KMS-11 (cell line): ENCODE measurements at regions not wholly inside any gene's neighbourhood (a gene's known extent, or its start where the extent isn't known, plus 50 kb on each side); places are given as distances from the start of the nearest gene placed in this dataset.

ENCODE experiments used
- H2AFZ ChIP-seq: fragments of 200-600 bp; sonication (generic); 2 replicates; pipeline ENCODE4 v1.6.1; 2016; ENCODE audit warnings: antibody characterized with exemption, mixed run types, low read depth
- H3K27ac ChIP-seq: fragments of 200-600 bp; sonication (generic); 2 replicates; pipeline ENCODE4 v1.6.1; 2016; ENCODE audit warnings: mild to moderate bottlenecking, mixed run types
- H3K27me3 ChIP-seq: fragments of 200-600 bp; sonication (generic); 2 replicates; pipeline ENCODE4 v1.6.1; 2017; ENCODE audit warnings: mild to moderate bottlenecking, low read depth, mixed run types, moderate library complexity; ENCODE audit not compliant: insufficient read depth
- H3K36me3 ChIP-seq: fragments of 200-600 bp; sonication (generic); 2 replicates; pipeline ENCODE4 v1.6.1; 2017; ENCODE audit warnings: mild to moderate bottlenecking, mixed run types; ENCODE audit not compliant: insufficient read depth
- H3K4me1 ChIP-seq: fragments of 200-600 bp; sonication (generic); 2 replicates; pipeline ENCODE4 v1.6.1; 2016; ENCODE audit warnings: mild to moderate bottlenecking, low read depth, mixed run types; ENCODE audit not compliant: poor library complexity, severe bottlenecking
- H3K4me2 ChIP-seq: fragments of 200-600 bp; sonication (generic); 2 replicates; pipeline ENCODE4 v1.7.0; 2016; ENCODE audit warnings: mild to moderate bottlenecking, mixed run types
- H3K4me3 ChIP-seq: fragments of 200-600 bp; sonication (generic); IDR thresholded peaks from 2 replicates; pipeline ENCODE4 v1.6.1; 2017; ENCODE audit warnings: low read depth, low read length, mixed read lengths; ENCODE audit not compliant: insufficient read depth
- H3K79me2 ChIP-seq: fragments of 200-600 bp; sonication (generic); 2 replicates; pipeline ENCODE4 v1.6.1; 2016; ENCODE audit warnings: low read depth, mixed run types; ENCODE audit not compliant: insufficient read depth
- H3K9ac ChIP-seq: fragments of 200-600 bp; sonication (generic); 2 replicates; pipeline ENCODE4 v1.6.1; 2016; ENCODE audit warnings: mild to moderate bottlenecking, mixed run types
- H4K20me1 ChIP-seq: fragments of 200-600 bp; sonication (generic); 2 replicates; pipeline ENCODE4 v1.6.1; 2016; ENCODE audit warnings: mild to moderate bottlenecking, mixed run types; ENCODE audit not compliant: insufficient read depth
- CTCF ChIP-seq: fragments of 200-600 bp; sonication (generic); conservative IDR thresholded peaks from 2 replicates; pipeline ENCODE4 v1.6.1; 2017; ENCODE audit warnings: low read depth, mild to moderate bottlenecking, antibody characterized with exemption, low read length, moderate library complexity, mixed read lengths

DNA sequence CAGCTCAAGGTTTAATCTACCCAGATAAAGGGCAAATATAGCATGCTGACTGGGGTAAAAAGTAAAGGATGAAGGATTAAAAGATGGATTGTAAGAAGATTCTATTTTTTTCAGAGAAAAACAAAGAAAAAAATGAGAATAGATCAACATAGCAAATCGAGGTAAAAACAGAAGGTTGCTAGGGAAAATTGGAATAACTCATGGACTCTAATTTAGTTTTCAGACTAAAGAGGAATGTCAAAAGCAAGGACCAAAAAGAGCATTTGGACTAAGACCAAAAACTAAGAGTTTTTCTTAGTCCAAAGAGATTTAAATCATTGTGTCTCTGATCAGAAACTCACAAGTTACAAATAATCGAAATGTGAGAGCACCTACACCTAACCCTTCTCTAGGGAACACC is 250.7 kb upstream of the PTPRD start:
- no peaks in the 10 kb centered on the region for H4K20me1 ChIP-seq
- no peak overlapping the region for H2AFZ ChIP-seq
- no peak overlapping the region for H3K4me2 ChIP-seq
- no peak overlapping the region for H3K9ac ChIP-seq
- H3K27me3 ChIP-seq = no peaks in the 10 kb centered on the region
- no peak overlapping the region for H3K27ac ChIP-seq
- H3K36me3 ChIP-seq = no peaks in the 10 kb centered on the region
- H3K4me3 ChIP-seq = no peak overlapping the region
- no peak for TF ChIP-seq CTCF
- no peaks in the 10 kb centered on the region for H3K4me1 ChIP-seq
- no peaks in the 10 kb centered on the region for H3K79me2 ChIP-seq

GRCh38 chr9:10867194-10867593 is 254.4 kb upstream of the PTPRD start:
- no peak overlapping the region for H3K4me3 ChIP-seq
- H2AFZ ChIP-seq = no peak overlapping the region
- no peak for TF ChIP-seq CTCF
- no peaks in the 10 kb centered on the region for H4K20me1 ChIP-seq
- no peaks in the 10 kb centered on the region for H3K27me3 ChIP-seq
- H3K27ac ChIP-seq = no peak overlapping the region
- no peaks in the 10 kb centered on the region for H3K79me2 ChIP-seq
- no peak overlapping the region for H3K9ac ChIP-seq
- no peaks in the 10 kb centered on the region for H3K4me1 ChIP-seq
- no peak overlapping the region for H3K4me2 ChIP-seq
- H3K36me3 ChIP-seq = no peaks in the 10 kb centered on the region

DNA sequence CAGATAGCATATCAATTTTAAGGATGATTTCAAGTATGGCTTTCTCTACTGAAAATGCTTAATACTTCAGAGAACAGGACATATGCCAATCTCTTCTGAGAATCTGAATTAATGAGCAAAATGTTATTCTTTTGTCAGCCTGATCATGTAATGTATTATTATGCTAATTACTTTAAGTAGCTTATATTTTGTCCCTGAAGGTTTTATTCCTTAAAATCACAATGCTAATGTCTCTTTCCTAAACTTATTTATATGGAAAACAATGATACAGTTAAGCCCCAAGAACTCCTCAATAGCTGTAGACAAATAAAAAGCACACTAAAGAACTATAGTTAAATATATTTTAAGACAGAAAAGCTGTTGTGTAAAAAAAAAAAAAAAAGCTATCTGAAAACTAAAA is 256.9 kb upstream of the PTPRD start:
- Histone ChIP-seq H3K4me1 (no peaks in the 10 kb centered on the region), H3K4me3 (no peak overlapping the region), H3K27me3 (no peaks in the 10 kb centered on the region), H3K79me2 (no peaks in the 10 kb centered on the region), H3K9ac (no peak overlapping the region), H2AFZ (no peak overlapping the region), H3K27ac (no peak overlapping the region), H3K4me2 (no peak overlapping the region), H4K20me1 (no peaks in the 10 kb centered on the region), H3K36me3 (no peaks in the 10 kb centered on the region)
- TF ChIP-seq CTCF = no peak

DNA sequence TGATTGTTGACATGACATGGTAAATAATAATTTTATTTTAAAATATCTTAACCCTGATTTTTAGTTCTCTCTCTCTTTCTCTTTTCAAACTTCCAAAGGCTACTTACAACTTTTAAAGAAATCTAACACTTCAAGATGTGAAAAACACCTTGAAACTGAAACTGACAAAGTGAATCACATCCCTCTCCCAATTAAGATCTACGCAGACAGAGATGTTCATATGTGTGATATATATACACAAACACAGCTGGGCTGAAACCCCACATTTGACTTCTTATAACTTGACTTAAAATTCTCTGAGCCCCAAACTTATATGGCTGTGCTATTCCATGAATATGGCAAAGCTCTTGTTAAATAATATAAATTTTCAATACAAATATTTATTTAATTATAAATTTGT is 261.2 kb upstream of the PTPRD start:
- no peak overlapping the region for H2AFZ ChIP-seq
- H3K27ac ChIP-seq = no peak overlapping the region
- no peaks in the 10 kb centered on the region for H3K4me1 ChIP-seq
- H3K36me3 ChIP-seq = no peaks in the 10 kb centered on the region
- H3K27me3 ChIP-seq = no peaks in the 10 kb centered on the region
- H3K79me2 ChIP-seq = no peaks in the 10 kb centered on the region
- H3K4me3 ChIP-seq = no peak overlapping the region
- H3K4me2 ChIP-seq = no peak overlapping the region
- H3K9ac ChIP-seq = no peak overlapping the region
- TF ChIP-seq CTCF = no peak
- H4K20me1 ChIP-seq = no peaks in the 10 kb centered on the region

GRCh38 chr9:10875752-10876151 is 262.9 kb upstream of the PTPRD start:
- no peaks in the 10 kb centered on the region for H3K79me2 ChIP-seq
- no peak overlapping the region for H3K4me2 ChIP-seq
- H2AFZ ChIP-seq = no peak overlapping the region
- no peak overlapping the region for H3K9ac ChIP-seq
- H3K4me1 ChIP-seq = no peaks in the 10 kb centered on the region
- no peaks in the 10 kb centered on the region for H3K27me3 ChIP-seq
- H3K4me3 ChIP-seq = no peak overlapping the region
- no peaks in the 10 kb centered on the region for H4K20me1 ChIP-seq
- H3K27ac ChIP-seq = no peak overlapping the region
- no peak for TF ChIP-seq CTCF
- H3K36me3 ChIP-seq = no peaks in the 10 kb centered on the region
